NCI-H226 (cell line): ENCODE measurements at regions not wholly inside any gene's neighbourhood (a gene's known extent, or its start where the extent isn't known, plus 50 kb on each side); places are given as distances from the start of the nearest gene placed in this dataset.

Experiments used
- DNase-seq: peaks from one replicate; pipeline ENCODE4 v3.0.0-alpha.2; 2015

DNA sequence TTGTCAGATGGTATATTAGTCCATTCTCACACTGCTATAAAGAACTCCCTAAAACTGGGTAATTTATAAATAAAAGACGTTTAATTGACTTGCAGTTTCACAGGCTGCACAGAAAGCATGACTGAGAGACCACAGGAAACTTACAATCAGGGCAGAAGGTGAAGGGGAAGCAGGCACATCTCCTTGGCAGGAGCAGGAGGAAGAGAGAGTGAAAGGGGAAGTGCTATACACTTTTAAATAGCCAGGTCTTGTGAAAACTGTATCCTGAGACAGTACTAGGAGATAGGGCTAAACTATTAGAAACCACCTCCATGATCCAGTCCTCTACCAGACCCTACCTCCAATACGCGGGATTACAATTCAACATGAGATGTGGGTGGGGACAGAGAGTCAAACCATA, 193.9 kb upstream of the KCNG1 start:
- no peak for DNase-seq

DNA sequence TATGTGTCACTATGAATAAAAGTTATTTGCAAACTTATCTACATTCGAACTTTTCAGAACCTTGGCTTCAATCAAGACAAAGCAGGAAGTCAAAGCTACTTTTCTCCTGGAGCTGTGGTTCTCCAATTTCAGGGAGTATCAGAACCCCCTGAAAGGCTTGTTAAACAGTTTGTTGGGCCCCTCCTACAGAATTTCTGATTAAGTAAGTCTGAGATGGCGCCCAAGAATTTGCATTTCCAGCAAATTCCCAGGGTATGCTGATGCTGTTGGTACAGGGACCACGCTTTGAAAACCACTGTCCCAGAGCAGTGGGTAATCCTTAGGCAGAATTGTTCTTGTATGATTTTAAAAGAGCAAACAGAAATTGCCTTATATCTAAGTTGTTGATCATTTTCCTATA, 189.9 kb upstream of the KCNG1 start:
- DNase-seq, result no peak

DNA sequence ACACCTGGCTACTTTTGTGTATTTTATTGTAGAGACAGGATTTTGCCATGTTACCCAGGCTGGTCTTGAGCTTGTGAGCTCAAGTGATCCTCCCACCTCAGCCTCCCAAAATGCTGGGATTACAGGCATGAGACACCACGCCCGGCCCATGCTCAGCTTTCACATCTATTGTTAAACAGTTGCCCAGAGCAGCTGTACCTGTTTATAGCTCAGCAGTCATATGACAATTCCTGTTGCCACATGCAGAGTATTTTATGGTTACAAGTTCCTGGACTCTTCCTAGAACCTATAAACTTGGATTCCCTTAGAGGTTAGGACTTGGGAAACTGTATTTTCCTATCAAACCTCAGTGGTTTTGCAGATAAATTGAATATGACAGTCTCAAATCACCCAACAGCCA, 188.3 kb upstream of the KCNG1 start:
- DNase-seq, result no peak

DNA sequence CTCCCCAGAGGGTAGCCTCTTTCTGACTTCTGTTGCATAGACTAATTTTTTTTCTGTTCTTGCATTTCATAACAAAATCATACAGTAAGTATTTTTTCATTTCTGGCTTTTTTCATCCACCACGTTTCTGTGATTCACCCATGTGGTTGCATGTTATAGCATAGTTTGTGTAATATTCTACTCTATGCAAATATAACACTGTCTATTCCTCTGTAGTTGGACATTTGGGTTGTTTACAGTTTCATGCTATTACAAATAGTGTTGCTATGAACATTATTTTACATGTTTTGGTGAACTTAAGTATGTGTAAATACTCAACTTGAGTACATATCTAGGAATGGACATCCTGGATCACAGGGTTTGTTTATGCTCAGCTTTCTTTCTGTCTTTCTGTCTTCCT, 187.2 kb upstream of the KCNG1 start:
- DNase-seq, result no peak

DNA sequence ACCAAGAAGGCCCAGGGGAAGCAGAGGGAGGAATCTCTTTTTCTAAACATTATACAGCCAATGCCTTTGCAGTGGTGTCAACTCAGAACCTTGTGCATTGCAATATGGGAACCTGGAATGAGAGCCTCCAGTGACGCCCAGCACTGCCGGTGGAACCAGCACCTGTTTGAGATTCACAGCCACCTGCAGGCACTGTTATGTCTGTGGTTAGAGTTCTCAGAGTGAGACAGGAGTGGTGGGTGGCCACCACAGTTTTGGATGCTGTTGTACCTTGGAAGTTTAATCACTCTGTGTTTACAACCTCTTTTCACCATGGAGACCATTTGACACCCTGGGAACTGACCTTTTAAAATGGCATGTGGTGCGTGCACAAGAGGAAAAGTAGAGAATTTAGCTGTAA, 185.3 kb upstream of the KCNG1 start:
- DNase-seq, result no peak

DNA sequence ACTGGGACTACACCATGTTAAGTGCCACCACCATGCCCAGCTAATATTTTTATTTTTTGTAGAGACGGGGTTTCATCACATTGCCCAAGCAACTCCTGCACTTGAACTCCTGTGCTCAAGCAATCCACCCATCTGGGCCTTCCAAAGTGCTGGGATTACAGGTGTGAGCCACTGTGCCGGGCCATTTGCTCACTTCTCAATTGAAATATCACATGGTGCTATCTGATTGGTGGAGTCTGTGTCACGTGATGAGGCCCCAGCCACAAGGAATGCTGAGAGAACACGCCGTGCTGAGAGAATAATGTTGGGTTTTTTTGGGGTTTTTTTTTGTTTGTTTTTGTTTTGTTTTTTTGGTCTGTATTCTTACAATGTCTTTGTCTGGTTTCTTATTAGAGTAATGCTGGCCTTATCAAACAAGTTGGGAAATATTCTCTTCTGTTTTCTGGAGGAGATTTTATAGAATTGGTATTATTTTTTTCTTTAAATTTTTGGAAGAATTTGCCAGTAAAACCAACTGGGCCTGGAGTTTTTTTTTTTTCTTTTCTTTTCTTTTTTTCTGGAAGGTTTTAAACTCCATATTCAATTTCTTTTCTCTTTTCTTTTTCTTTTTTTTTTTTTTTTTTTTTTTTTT, 183.2 kb upstream of the KCNG1 start:
- DNase-seq, result no peak

DNA sequence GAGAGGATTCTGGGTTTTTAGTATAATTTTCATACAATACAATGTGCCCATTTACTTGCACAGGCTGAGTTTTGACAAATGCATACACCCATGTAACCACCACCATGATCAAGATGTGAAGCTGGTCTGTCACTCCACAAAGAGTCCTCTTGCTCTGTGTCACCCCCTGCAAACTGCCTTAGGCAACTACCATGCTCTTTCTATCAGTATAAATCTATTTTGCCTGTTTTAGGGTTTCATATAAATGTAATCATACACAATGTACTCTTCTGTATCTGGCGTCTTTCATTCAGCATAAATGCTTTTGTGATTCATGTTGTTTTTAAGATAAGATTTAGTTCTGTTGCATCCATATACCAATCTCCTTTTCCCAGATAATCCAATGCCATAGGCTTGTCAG, 181.9 kb upstream of the KCNG1 start:
- DNase-seq, result no peak

DNA sequence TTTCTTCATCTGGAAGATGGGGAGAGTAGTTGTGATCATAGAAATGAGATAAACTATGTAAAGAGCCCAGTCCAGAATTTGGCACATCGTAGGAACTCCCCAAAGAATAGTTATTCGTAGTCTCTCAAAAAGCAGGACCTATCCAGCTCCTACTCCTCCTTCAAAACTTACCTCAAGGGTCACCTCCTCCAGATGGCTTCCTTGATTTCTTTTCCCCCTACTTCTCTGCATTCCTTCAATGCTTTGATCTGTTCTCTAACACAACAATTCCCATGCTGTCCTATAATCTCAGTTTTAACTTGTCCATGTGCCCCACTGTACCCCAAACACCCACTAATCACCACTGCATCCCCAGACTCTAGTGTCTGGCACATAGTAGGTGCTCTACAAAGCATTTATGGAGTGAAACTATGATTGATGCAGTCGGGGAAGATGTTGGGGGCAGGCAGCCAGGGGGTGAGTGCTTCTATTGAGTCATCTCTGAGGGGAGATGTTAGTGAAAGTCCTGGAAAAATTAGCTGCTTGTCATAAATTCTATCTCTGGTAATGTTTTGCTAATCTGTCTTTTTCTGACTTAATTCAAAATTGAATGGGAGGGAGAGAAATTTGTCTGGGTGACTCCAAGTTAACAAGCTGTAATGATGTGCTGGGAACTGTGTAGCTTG, 181.3 kb upstream of the KCNG1 start:
- no peak for DNase-seq

DNA sequence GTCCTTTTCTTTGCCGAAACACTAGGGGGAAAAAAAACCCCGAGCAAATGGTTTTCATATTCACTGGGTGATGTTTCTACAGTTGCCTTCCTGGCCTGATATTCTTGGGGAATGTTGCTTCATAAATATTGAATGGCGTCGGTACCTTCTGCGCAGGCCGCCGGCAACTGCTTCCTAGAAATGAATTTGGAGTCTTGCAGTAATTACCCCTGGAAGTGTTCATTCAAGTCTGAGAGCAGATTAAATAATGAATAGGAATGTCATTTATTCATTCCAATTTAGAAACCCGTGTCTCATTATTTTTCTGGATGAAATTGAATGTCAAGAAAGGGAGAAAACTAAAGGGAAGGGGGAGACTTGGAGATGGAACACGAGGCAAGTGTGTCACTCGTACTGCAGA, 179.4 kb upstream of the KCNG1 start:
- DNase-seq, result no peak

DNA sequence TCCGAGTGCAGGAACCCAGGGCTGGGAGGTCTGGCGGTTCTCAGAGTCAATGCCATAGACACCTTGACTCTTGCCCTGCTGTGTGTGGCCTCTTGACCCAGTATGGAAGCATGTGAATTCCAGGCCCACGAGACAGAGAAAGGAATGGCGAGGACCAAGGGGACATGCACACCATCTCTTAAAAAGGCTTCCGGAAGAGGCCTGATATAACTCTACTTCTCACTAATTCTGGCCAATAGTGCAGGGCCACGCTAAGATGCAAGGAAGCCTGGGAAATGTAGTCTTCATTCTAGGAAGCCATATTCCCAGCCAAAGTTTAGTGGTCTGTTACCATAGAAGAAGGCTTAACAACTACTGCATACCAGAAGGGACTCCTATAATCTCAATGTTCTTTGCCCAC, 177.0 kb upstream of the KCNG1 start:
- DNase-seq, result no peak

DNA sequence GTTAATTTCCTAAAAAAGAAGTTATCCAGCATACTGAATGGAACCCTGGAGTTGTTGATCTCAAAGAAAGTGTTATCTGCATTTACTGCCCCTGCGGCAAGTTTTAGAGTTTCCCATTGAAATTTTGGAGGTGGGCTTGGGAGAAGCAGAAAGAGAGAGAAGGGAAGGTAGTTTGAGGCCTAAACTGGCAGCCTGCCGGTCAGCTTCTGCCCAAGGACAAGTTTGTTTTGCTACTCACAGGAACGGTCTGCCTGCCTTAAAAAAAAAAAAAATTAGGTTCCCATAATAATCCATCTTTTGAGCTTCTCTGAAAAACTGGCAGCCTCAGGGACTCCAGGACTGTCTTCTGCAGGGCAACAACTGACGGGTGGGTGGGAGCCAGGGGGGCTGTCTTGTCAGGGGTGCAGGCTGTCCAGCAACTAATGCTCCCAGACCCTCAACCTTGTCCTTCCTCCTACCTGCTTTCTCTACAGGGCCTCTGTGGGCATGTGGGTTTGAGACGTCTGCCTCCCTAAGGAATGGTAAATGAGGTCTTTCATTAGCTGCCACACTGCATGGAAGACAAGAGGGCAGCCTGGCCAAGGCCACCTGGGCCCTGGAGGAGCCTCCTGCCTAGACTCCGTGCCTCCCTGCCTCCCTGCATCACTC, 176.1 kb upstream of the KCNG1 start:
- no peak for DNase-seq

DNA sequence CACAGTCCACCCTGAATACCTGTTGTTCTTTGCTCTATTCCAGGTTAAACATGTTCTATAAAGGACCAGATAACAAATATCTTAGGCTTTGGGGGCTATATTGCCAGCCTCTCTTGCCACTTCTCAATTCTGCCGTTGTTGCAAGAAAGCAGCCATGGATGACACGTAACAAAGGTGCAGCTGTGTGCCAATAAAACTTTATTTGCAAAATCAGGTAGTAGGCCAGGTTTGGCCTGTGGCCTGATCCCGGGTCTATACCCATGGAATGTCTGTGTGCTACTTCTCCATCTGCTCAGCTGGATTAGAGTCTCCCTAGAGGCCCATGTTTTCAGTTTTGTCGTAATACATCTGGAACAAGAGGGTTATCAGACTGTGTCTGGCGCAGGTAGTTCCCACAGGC, 175.3 kb upstream of the KCNG1 start:
- DNase-seq, result no peak

DNA sequence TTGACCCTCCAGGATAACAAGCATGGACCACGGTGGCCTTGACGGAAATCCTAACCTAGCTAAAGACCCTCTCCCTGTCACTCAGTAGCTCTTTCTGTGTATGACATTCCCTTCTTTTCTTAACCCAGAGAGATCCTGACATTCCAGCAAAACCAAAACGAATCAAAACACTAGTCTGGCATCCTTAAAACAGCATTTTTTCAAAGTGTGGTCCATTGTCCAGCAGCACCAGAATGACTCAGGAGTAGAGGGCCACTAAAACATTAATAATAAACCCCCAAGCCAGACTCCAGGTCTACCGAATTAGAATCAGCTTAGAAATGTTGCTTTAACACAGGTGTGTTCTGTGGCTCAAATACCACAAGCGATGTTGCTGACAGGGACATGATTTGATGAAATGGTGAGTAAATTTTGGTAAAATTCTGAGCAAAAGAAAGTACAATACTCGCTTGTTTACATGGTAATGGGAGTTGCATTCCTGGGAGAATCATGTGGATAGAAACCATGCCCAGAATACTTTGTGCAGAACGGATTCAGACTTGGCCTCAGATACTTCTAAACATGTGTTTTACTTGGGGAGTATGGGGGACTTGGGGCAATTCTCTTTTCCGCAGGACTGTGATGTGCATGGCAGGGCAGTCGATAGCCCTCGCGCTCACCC, 174.2 kb upstream of the KCNG1 start:
- DNase-seq, result no peak

DNA sequence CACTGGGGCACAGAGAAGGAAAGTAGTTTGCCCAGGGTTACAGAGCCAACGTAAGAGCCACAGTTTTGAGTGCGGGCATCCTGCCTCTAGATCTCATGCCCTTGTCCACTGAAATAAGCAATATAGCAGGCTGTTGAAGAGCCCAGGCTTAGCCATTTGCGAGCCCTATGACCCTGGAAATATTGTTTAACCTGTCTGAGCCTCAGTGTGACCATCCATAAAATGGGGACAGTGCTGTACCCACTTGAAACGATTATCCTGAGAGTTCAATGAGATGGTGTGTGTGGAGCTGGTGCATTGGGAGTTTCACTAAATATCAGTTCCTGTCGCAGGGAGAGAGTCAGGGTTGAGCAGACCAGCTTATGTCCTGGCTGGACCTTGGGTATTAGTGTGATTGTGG, 173.1 kb upstream of the KCNG1 start:
- no peak for DNase-seq

DNA sequence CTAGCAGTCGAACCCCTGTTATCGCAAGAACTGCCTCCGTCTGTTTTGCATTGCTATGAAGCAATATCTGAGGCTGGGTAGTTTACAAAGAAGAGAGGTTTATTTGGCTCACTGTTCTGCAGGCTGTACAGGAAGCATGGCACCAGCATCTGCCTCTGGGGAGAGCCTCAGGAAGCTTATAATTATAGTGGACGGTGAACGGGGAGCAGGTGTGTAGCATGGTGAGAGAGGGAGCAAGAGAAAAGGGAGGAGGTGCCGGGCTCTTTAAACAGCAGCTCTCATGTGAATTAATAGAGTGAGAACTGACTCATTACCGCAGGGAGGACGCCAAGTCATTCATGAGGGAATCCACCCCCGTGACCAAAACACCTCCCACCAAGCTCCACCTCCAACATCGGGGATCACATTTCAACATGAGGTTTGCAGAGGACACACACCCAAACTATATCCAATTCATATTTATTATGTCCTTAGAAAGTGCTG, 172.6 kb upstream of the KCNG1 start:
- peak; percentile 77 for DNase-seq

DNA sequence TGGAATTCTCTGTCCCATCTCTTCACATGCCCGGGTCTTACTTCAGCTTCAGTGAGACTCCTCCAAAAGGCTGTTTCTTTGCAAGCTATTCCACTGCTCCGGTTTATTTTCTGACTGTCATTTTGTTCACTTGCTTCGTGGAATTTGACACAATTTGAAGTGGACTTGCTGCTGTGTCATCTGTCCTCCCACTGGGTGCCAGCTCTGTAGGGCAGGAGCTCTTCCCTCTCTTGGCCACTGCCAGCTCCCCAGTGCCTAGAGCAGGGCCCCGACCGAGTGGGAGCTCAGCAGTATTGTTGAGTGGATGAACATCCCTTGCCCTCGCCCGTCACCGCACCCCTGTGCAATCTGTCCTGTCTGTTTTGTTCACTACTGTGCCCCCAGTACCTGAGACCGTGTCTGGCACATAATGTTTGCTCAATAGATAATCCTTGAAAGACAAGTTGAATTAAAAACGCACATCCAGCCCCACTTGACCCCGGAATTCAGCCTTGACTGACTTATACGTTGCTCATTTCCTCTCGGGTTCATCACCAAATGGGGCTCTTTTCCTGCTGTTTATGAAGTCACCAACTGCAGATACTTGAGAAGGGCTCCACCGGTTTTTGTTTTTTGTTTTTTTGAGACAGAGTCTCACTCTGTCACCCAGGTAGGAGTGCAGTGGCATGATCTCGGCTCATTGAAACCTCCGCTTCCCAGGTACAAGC, 170.3 kb upstream of the KCNG1 start:
- DNase-seq, result no peak

DNA sequence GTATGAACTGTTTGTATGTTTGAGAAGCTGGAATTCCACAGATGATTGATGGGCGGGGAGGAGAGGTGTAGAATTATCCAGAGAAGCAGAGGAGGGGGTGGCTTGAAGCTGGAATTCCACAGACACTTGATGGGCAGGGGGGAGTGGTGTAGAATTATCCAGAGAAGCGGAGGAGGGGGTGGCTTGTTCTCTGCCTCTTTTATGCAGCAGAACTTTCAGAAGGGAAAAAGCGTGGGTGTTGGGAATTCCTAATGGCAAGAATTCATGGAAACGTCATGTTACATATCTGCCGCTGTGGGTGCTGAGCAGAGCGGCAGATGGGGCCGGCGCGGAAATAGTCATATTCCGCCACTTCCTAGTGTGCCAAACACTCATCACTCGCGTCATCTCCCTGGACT, 167.9 kb upstream of the KCNG1 start:
- DNase-seq, result no peak

DNA sequence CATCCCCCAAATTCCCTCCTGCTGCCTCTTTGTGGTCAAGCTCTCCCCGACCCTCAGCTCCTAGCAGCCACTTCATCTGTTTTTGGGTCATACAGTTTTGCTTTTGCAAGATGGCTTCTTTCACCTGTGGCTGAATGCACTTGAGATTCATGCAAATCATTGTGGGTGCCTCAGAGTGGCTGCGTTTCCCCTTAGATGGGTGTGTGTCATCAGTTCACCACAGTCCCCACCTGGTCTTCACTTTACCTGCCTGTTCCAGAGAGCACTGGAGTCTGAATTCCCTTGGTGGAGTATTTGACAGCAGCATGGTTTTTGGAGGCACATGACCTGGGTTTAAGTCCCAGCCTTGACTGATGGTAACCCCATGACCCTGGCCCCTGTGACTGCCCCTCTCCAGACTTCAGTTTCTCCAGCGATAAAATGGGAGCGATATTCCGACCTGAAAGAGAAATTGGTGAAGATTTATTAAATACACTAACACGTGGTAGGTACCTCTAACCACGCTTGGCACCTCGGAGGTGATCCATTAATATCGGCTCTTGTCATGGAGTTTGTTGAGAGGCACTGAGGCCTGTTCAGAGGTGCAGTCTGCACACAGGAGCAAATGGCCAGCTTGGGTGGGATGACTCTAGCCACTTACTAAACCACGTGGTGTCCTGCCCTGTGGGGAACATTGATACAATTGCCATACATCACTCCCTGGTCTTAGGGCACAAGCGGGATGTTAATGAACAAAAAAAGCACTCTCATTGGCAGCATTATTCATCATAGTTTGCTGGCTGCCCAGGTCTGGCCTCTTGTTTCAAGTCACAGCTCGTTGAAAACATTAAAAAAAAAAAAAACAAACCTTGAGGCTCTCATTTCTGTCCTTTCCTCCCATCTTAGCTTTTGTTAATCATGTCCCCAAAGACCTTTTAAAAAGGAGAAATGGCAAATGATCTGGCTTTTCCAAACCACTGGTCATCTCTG, 167.2 kb upstream of the KCNG1 start:
- no peak for DNase-seq

DNA sequence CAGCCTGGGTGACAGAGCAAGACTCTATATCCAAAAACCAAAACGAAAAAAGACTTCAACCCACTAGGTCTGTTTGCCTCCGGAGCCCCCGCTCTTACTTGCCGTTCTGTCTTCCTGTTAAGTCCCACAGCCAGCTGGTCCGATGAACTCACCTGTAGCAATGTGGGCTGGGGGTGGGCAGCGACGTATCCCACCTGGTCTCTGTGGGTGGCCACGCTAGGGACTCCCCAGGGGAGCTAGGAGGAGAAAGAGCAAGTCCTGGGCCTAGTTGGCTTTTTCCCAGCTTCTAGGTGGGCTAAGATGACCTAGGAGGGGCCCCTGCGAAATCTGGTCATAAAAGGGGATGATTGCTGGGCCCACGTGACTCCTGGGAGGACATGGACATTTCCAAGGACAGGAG, 166.0 kb upstream of the KCNG1 start:
- no peak for DNase-seq

DNA sequence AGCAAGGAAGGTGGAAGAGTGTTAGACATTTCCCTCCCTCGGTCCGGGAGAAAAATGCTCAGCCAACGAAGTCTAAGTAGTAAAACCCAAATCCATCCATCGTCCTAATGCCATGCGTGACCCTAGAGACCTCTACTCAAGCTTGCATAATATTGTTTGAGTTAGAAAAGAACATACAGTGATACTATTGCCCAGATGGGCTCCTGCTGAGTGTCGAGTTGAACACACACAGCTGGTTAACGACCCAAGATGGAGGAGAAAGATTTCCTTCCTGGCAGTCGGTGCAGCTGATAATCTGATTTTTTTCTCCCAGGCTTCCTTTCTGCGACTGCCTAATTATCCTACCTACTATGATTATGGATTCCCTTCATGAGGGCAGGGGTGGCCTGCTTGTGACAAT, 164.4 kb upstream of the KCNG1 start:
- no peak for DNase-seq

DNA sequence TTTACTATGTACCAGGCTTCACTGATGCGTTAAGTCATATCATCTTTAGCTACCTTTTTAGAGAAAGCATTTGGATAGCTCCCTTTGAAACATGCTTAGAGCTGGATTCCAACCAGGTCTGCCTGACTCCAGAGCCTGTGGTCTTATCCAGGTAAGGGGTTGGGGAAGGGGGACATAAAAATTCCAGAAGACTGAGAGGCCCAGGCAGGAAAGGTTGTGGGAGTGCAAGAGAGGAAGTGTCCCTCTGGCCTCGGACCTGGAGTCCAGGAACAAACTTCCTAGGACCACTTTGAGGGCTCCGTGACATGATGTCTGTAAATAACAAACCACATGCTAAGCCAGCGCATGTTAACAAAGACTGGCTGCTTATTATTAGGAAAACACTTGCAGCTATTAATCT, 163.0 kb upstream of the KCNG1 start:
- DNase-seq, result no peak

DNA sequence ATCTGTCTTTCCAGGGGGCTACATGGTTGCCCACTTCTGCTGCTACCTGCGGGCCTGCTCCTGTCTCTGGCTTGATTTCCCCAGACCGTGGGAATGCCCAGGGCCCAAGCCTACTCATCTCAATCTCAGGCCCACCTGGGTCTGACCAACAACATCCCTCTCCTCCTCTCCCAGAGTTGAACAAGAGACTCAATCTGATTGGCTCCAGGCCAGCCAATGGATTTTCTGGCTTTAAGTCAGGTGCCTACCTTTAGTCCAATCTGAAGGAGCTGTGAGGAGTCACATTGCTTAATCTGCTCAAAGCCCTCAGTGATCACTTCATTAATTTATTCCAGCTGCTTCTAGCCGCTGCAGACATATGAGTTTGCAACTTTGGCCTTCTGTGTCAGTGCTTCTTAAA, 162.4 kb upstream of the KCNG1 start:
- DNase-seq, result no peak
